Thoracic aorta (tissue), 2 donors: ENCODE measurements at regions not wholly inside any gene's neighbourhood (a gene's known extent, or its start where the extent isn't known, plus 50 kb on each side); places are given as distances from the start of the nearest gene placed in this dataset.

ENCODE experiments used
- ATAC-seq: fragments of 150-250 bp; one replicate; pipeline ENCODE4 v1.8.0; 2017; ENCODE audit warnings: low read depth; ENCODE audit not compliant: insufficient number of reproducible peaks, low FRiP score
- DNase-seq: peaks from one replicate; pipeline ENCODE4 v3.0.0-alpha.2; 2020; ENCODE audit warnings: low spot score
- H3K27ac ChIP-seq, 2 donors: fragments of 200-600 bp; sonication (generic); 1 replicate in 1 of 2; 2 replicates in 1 of 2; pipeline ENCODE4 v1.5.1; 2016; ENCODE audit warnings: mild to moderate bottlenecking in 2 of 2, moderate library complexity in 2 of 2
- H3K27me3 ChIP-seq: fragments of 200-600 bp; sonication (generic); replicated peaks from 2 replicates; pipeline ENCODE4 v1.6.0; 2016; ENCODE audit warnings: mild to moderate bottlenecking; ENCODE audit not compliant: insufficient read depth
- H3K36me3 ChIP-seq: fragments of 200-600 bp; sonication (generic); one replicate; pipeline ENCODE4 v1.5.1; 2016
- H3K4me1 ChIP-seq, 2 donors: fragments of 200-600 bp; sonication (generic); 1 replicate in 1 of 2; 2 replicates in 1 of 2; pipeline versions ENCODE4 v1.5.1 to v1.6.0; 2016; ENCODE audit warnings: low read depth in 2 of 2, mild to moderate bottlenecking in 1 of 2; ENCODE audit not compliant: control insufficient read depth in 1 of 2
- H3K4me3 ChIP-seq: fragments of 200-600 bp; sonication (generic); 2 replicates; pipeline ENCODE4 v1.5.1; 2016; ENCODE audit warnings: mild to moderate bottlenecking
- H3K9me3 ChIP-seq: fragments of 200-600 bp; sonication (generic); 2 replicates; pipeline ENCODE4 v1.5.1; 2016
- TF ChIP-seq, protein P1 (sequence below): fragments of 200-600 bp; sonication (generic); IDR thresholded peaks from one replicate; pipeline ENCODE4 v1.5.1; 2019; ENCODE audit warnings: antibody characterized with exemption

DNA sequence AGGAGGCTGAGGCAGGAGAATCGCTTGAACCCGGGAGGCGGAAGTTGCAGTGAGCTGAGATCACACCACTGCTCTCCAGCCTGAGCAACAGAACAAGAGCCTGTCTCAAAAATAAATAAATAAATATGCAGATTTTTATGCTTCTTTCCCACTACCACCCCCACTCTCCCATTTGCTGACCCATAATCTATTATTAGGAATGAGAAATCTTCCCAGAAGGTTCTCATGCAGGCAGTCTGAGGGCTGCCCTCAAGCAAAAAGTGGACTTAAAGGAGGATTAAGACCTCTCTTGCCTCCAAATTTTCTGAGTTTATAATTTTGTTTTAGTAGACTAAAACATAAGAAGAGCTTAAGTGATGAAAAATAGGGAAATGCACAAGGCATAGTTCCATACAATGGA is 85.2 kb upstream of the TOMM7 start:
- Histone ChIP-seq H3K9me3 (no peaks in the 10 kb centered on the region), H3K36me3 (no peaks in the 10 kb centered on the region), H3K4me1 (peaks cover 12 to 54% of the 10 kb centered on the region in 2 donors), H3K27me3 (no peaks in the 10 kb centered on the region), H3K4me3 (no peak overlapping the region), H3K27ac (no peak overlapping the region)
- ATAC-seq = peak; percentile 50
- TF ChIP-seq, protein P1, sequence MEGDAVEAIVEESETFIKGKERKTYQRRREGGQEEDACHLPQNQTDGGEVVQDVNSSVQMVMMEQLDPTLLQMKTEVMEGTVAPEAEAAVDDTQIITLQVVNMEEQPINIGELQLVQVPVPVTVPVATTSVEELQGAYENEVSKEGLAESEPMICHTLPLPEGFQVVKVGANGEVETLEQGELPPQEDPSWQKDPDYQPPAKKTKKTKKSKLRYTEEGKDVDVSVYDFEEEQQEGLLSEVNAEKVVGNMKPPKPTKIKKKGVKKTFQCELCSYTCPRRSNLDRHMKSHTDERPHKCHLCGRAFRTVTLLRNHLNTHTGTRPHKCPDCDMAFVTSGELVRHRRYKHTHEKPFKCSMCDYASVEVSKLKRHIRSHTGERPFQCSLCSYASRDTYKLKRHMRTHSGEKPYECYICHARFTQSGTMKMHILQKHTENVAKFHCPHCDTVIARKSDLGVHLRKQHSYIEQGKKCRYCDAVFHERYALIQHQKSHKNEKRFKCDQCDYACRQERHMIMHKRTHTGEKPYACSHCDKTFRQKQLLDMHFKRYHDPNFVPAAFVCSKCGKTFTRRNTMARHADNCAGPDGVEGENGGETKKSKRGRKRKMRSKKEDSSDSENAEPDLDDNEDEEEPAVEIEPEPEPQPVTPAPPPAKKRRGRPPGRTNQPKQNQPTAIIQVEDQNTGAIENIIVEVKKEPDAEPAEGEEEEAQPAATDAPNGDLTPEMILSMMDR = no peak
- no peak for DNase-seq

DNA sequence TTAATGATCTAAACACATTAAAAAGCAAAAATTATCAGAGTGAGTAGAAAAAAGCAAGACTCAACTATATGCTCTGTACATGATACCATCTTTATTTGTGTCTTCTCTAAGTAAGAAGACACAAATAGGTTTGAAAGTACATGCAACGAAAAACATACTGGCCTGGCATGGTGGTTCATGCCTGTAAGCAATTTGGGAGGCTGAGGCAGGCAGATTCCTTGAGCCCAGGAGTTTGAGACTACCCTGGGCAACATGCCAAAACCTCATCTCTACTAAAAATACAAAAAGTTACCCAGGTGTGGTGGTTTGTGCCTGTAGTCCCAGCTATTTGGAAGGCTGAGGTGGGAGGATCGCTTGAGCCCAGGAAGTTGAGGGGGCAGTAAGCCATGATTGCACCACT is 78.1 kb upstream of the TOMM7 start:
- H3K36me3 ChIP-seq = no peaks in the 10 kb centered on the region
- no peaks in the 10 kb centered on the region for H3K4me1 ChIP-seq
- H3K27me3 ChIP-seq = no peaks in the 10 kb centered on the region
- TF ChIP-seq, protein P1 = no peak
- DNase-seq = no peak
- H3K9me3 ChIP-seq = no peaks in the 10 kb centered on the region
- H3K4me3 ChIP-seq = no peak overlapping the region
- no peak for ATAC-seq
- H3K27ac ChIP-seq = no peak overlapping the region

DNA sequence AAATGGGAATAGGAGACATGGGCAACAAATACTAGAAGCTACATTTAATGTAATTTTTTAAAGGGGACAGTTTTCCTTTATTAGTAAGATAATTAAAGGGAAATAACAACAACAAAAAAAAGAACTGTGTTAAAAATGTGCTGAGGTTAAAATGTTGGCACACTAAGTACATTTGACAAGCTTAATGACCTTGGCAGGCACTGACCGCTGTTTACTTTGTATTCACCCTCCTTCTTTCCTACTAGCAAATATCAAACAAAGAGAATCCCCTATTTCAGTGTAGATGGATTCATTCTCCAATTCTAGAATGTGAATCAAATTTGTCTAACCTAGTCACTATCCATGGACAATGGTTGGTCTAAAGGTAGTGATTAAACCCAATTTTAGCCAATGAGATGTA is 77.5 kb upstream of the TOMM7 start:
- TF ChIP-seq, protein P1 = no peak
- Histone ChIP-seq H3K27ac (no peak overlapping the region), H3K27me3 (no peaks in the 10 kb centered on the region), H3K9me3 (no peaks in the 10 kb centered on the region), H3K4me3 (no peak overlapping the region), H3K36me3 (no peaks in the 10 kb centered on the region), H3K4me1 (no peaks in the 10 kb centered on the region)
- ATAC-seq (no peak), DNase-seq (no peak)

DNA sequence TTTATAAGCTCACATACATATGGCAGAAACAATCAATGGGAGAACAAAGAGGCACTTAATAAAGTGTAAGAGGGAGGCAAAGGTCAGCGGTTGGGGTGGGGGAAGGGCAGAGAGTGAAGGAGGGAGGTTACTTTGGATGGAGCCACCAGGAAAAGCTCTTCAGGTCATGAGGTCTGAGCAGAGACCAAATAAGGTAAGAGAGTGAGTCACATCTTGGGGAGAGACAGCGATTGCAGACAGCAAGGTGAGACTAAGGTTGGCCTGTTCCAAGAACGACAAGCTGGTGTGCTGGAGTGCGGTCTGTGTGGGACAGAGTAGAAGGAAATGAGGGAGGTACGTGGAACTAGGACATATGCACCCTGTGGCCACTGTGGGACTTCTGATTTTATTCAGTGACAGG is 74.3 kb upstream of the TOMM7 start:
- Histone ChIP-seq H3K4me1 (no peaks in the 10 kb centered on the region), H3K36me3 (no peaks in the 10 kb centered on the region), H3K27me3 (no peaks in the 10 kb centered on the region), H3K27ac (no peak overlapping the region), H3K4me3 (no peak overlapping the region), H3K9me3 (no peaks in the 10 kb centered on the region)
- ATAC-seq = no peak
- no peak for DNase-seq
- TF ChIP-seq, protein P1 = no peak

DNA sequence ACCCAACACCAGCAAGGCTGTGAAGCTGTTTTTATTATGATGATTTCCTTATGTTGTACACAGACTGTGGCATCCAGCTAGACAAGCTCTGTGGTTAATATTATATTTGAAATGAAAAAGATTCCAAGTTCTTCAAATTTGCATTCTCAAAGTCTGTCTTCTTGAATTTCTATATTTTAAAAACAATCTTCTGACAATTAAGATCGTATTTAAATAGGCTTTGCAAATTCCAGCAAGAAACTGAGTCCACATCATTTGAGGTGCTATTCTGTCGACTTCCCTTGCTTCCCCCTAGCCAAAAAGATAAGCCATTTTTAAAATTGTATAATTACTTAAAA is 73.1 kb upstream of the TOMM7 start:
- no peak for ATAC-seq
- H3K27me3 ChIP-seq = no peaks in the 10 kb centered on the region
- no peak overlapping the region for H3K4me3 ChIP-seq
- H3K27ac ChIP-seq = no peak overlapping the region
- no peak for DNase-seq
- H3K36me3 ChIP-seq = no peaks in the 10 kb centered on the region
- no peaks in the 10 kb centered on the region for H3K4me1 ChIP-seq
- no peaks in the 10 kb centered on the region for H3K9me3 ChIP-seq
- TF ChIP-seq, protein P1 = no peak
